Lower leg skin (tissue), 3 donors: ENCODE measurements at regions not wholly inside any gene's neighbourhood (a gene's known extent, or its start where the extent isn't known, plus 50 kb on each side); places are given as distances from the start of the nearest gene placed in this dataset.

Experiments used
- POLR2A ChIP-seq, 2 donors: fragments of 450-650 bp; IDR thresholded peaks; one replicate each; pipeline ENCODE4 v1.6.1; 2016 to 2017; ENCODE audit warnings: antibody characterized with exemption in 2 of 2, mild to moderate bottlenecking in 1 of 2, moderate library complexity in 1 of 2
- TF ChIP-seq, protein P1 (sequence below), 3 donors: fragments of 450-650 bp; IDR thresholded peaks; one replicate each; pipeline ENCODE4 v1.5.1; 2016; ENCODE audit warnings: antibody characterized with exemption in 3 of 3, mild to moderate bottlenecking in 3 of 3, moderate library complexity in 2 of 3

DNA sequence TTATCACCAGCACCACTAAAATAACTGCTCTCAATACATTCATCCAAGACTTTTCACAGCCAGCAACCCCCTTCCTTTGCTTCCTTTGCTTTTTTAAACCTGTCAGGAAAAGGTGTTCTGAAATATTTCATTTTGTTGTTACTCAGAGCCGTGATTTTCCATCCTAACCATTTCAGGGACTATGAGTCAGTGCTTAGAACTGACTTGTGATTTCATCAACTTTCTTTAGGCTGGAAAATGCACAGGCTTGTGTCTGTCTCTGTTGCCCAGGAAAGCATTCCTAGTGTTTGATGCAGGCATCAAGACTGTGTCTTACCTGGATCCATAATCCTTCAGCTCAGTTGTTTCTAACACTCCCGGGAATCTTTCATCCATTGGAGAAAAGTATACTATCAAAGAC, 805.6 kb downstream of the BRINP1 start:
- TF ChIP-seq, protein P1, sequence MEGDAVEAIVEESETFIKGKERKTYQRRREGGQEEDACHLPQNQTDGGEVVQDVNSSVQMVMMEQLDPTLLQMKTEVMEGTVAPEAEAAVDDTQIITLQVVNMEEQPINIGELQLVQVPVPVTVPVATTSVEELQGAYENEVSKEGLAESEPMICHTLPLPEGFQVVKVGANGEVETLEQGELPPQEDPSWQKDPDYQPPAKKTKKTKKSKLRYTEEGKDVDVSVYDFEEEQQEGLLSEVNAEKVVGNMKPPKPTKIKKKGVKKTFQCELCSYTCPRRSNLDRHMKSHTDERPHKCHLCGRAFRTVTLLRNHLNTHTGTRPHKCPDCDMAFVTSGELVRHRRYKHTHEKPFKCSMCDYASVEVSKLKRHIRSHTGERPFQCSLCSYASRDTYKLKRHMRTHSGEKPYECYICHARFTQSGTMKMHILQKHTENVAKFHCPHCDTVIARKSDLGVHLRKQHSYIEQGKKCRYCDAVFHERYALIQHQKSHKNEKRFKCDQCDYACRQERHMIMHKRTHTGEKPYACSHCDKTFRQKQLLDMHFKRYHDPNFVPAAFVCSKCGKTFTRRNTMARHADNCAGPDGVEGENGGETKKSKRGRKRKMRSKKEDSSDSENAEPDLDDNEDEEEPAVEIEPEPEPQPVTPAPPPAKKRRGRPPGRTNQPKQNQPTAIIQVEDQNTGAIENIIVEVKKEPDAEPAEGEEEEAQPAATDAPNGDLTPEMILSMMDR (IDR thresholded peaks at IDR 0.05), result no peak
- TF ChIP-seq POLR2A (IDR thresholded peaks at IDR 0.05), result no peak
